SU-DHL-6 (cell line): ENCODE measurements at regions not wholly inside any gene's neighbourhood (a gene's known extent, or its start where the extent isn't known, plus 50 kb on each side); places are given as distances from the start of the nearest gene placed in this dataset.

ENCODE experiments used
- EZH2phosphoT487 ChIP-seq: fragments of 200-600 bp; sonication (generic), shearing (Covaris generic); conservative IDR thresholded peaks from 2 replicates; pipeline ENCODE4 v1.6.1; 2018; ENCODE audit warnings: mild to moderate bottlenecking, antibody characterized with exemption, low read length, moderate library complexity, mixed read lengths
- TF ChIP-seq, protein P1 (sequence below): fragments of 200-600 bp; sonication (generic); IDR thresholded peaks from one replicate; pipeline ENCODE4 v1.5.1; 2017; ENCODE audit warnings: antibody characterized with exemption, mild to moderate bottlenecking, low read length, moderate library complexity; ENCODE audit not compliant: insufficient read depth, poor library complexity, severe bottlenecking

DNA sequence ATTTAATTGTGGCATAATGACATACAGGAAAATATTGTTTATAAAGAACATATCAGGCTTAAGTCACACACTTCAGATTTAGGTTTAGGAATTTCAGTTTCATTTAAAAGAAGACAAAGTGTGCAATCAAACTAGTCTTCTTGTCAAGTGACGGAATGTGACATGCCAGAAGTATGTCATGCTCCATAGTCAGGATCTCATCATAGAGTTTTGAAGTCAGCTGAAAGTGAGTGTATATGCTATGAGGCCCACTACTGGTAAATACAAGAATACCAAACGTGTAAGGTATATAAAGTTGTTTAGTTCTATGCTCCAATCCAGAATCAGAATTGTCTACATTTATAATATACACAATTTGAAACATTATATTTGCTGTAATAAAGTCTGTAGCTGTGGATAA lies 988.4 kb downstream of the TBL1XR1 start:
- TF ChIP-seq, protein P1, sequence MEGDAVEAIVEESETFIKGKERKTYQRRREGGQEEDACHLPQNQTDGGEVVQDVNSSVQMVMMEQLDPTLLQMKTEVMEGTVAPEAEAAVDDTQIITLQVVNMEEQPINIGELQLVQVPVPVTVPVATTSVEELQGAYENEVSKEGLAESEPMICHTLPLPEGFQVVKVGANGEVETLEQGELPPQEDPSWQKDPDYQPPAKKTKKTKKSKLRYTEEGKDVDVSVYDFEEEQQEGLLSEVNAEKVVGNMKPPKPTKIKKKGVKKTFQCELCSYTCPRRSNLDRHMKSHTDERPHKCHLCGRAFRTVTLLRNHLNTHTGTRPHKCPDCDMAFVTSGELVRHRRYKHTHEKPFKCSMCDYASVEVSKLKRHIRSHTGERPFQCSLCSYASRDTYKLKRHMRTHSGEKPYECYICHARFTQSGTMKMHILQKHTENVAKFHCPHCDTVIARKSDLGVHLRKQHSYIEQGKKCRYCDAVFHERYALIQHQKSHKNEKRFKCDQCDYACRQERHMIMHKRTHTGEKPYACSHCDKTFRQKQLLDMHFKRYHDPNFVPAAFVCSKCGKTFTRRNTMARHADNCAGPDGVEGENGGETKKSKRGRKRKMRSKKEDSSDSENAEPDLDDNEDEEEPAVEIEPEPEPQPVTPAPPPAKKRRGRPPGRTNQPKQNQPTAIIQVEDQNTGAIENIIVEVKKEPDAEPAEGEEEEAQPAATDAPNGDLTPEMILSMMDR = no peak
- no peak for TF ChIP-seq EZH2phosphoT487
